Sigmoid colon (tissue), 4 donors: ENCODE measurements at regions not wholly inside any gene's neighbourhood (a gene's known extent, or its start where the extent isn't known, plus 50 kb on each side); places are given as distances from the start of the nearest gene placed in this dataset.

Experiments used
- POLR2A ChIP-seq, 2 donors: fragments of 450-650 bp; IDR thresholded peaks; one replicate each; pipeline ENCODE4 v1.6.1; 2016; ENCODE audit warnings: antibody characterized with exemption in 2 of 2, mild to moderate bottlenecking in 2 of 2, moderate library complexity in 2 of 2
- POLR2AphosphoS5 ChIP-seq, 4 donors: sonication (generic); formaldehyde crosslinking; IDR thresholded peaks; one replicate each; pipeline ENCODE4 v1.6.1; 2017; ENCODE audit warnings: antibody characterized with exemption in 4 of 4
- TF ChIP-seq, protein P1 (sequence below), 4 experiments: fragments of 450-650 bp in 3 of 4; fragments of 200-600 bp in 1 of 4; IDR thresholded peaks; one replicate each; pipeline ENCODE4 v1.5.1; 2016 to 2019; ENCODE audit warnings: antibody characterized with exemption in 4 of 4, mild to moderate bottlenecking in 3 of 4, moderate library complexity in 2 of 4

DNA sequence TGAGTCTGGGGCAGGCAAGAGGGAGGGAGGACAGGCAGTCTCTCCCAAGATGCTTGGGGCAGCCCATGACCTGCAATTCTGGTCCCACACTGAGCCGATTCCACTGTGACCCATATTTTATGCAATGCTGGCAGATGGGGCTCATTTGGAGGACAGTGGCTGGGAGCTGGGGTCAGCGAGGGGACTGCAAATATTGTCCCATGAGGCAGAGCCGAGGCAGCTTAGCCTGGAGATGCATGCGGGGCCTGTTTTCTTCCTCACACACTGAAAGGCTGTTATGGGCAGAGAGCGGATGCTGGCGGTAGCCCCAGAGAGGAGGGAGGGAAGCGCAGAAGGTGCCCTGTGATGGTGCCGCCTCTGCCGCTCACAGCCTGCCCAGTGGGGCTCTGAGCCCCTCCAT lies 128.5 kb upstream of the POU3F1 start:
- TF ChIP-seq POLR2A (IDR thresholded peaks at IDR 0.05) (no peak), POLR2AphosphoS5 (IDR thresholded peaks at IDR 0.05) (no peak)
- TF ChIP-seq, protein P1, sequence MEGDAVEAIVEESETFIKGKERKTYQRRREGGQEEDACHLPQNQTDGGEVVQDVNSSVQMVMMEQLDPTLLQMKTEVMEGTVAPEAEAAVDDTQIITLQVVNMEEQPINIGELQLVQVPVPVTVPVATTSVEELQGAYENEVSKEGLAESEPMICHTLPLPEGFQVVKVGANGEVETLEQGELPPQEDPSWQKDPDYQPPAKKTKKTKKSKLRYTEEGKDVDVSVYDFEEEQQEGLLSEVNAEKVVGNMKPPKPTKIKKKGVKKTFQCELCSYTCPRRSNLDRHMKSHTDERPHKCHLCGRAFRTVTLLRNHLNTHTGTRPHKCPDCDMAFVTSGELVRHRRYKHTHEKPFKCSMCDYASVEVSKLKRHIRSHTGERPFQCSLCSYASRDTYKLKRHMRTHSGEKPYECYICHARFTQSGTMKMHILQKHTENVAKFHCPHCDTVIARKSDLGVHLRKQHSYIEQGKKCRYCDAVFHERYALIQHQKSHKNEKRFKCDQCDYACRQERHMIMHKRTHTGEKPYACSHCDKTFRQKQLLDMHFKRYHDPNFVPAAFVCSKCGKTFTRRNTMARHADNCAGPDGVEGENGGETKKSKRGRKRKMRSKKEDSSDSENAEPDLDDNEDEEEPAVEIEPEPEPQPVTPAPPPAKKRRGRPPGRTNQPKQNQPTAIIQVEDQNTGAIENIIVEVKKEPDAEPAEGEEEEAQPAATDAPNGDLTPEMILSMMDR (IDR thresholded peaks at IDR 0.05): no peak
